NOMO-1 treated with dmso at 0.1 percent for 144 hours (cell line): ENCODE measurements at regions not wholly inside any gene's neighbourhood (a gene's known extent, or its start where the extent isn't known, plus 50 kb on each side); places are given as distances from the start of the nearest gene placed in this dataset.

Source experiments
- DNase-seq: peaks from one replicate; lab custom pipeline; 2025; ENCODE audit not compliant: unreplicated experiment; lab: John Stamatoyannopoulos, UW

DNA sequence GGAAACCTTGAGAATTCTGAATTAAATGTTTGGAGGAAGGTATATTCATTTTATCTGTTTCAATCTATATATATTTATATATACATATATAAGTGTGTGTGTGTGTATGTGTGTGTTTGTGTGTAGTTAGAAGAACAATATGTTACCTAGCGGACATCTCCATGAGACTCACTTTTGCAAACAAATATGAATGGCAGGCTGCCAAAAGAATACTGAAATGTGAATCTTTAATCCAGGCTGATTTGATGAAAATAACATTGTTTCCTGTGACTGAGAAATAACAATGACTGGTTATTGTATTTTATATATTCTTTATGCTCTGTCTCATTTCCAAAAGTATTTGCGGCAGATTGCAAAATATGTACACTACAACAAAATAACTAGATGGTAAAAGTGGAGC is 255.5 kb upstream of the TGFBR2 start:
- DNase-seq = no peak

DNA sequence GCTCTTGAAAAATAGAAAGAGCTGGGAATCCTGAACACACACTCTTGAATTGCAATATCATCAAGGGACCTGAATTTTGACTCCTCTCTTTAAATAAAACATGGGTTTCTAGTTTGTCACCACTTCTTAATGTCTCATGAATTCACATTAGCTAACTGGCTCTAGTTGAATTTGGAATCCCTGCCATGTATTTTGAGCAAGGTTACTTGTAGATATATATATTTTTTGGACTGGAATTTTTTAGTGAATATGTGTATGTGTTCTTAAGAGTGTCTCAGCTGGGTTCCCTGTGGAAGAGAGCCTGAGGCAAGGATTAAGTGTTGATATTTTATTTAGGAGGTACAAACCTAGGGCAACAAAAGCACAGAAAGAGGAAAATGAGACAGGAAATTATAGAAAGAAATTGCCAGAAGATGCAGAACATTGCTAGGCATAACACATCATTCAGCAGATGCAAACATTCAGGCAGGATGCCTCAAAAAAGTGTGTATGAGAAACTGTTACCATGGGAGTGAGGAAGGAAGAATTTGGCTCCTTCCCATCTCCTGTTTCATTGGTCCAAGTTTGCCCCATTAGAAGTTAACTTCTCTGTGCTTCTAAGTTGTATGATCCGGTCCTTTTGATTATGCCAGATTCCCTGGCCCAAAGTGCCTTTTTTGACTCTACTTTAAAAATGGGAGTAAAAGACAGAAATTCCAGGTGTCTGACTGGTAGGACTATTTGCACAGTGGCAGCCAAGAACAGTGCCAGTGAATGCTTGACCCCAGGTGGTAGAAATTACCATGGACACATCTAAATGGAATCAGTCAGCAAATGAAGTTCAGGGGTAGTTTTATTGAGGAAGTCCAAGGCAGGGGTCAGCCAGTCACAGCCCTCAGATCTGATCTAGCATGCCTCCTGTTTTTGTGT is 253.7 kb upstream of the TGFBR2 start:
- DNase-seq = no peak

DNA sequence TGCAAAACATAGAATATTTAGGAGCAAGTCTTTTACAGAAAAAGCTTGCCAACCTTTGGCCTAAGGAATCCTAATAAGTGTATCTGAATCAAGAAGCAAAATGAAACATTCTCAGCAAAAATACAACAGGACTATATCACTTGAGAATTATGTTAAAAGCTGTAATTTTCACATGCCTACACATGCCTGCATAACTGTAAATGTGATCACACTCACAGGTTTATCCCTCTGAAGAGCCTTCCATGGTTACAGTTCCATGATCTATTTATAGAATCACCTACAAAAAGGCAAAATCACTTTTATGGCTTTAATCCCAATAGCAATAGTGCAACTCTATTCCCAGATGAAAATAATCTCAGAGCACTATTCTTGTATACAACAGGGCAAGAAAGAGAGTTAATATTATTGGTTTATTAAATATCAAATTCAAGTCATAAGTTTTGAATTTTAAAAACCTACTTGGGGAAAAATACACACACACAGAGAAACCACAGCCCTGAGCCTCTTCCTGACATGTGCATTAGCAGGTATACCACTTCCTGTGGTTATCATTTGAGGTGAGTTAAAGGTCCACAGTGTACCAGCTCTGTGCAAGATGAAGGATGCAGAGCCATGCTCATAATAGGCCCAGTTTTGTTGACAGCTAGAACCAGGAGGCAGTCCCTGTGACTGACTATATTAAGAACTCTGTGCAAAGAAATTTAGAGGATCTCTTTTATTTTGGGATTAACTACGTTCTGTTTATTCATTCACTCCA is 252.5 kb upstream of the TGFBR2 start:
- no peak for DNase-seq

DNA sequence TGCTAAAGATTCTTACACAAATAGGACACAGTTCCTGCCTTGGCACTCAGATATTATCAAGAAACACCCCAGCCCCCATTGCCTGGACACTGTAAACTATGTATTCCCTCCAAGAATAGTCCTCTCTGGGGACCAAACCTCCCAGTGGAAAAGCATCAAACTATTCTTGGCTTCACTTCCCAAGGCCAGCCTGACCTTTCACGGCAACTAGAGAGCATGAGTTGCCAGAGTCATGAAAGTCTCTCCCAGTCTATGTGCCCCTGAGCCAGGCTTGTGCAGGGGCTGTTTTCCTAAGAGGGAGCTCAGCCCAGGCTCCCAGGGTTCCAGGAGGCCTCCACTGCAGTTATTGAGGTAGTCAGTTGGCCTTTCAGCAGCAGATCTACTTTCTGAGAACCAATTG is 251.9 kb upstream of the TGFBR2 start:
- DNase-seq = no peak

DNA sequence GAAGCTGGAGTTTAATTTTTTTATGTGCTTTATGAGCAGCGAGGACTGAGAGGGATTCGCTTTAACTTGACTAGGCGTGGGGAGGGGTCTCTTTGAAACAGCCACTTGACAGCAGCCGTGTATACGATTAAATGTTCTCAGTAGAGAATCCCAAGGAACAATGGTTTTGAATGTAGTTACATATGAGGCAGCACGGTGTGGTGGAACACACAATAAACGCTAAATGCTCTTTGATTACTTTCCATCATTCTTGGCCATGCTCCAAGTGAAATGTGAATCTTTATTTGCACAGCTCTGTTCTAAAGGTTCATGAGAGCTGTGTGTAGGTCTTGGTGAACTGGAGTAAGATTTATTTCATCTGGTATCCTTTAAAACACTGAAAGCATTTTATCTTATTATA is 251.4 kb upstream of the TGFBR2 start:
- DNase-seq = no peak

DNA sequence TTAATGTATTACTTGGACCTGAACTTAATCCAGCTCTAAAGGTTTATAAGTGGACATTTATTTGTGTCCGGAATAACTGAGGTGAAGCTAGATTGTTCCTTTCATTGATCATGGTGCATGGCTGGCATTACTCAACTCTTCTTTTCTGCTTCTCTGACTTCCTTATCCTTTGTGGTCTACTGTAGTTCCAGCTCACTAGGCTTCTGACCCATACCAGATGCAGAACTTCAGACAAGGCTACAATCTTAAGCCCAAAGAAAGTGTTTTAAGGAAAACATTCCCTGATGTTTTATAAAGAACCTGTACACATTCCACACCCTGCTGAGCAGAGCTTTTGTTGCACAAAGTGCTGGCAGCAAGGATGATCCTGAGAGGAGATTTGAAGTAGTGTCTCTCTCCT is 250.8 kb upstream of the TGFBR2 start:
- peak; percentile 5 for DNase-seq

DNA sequence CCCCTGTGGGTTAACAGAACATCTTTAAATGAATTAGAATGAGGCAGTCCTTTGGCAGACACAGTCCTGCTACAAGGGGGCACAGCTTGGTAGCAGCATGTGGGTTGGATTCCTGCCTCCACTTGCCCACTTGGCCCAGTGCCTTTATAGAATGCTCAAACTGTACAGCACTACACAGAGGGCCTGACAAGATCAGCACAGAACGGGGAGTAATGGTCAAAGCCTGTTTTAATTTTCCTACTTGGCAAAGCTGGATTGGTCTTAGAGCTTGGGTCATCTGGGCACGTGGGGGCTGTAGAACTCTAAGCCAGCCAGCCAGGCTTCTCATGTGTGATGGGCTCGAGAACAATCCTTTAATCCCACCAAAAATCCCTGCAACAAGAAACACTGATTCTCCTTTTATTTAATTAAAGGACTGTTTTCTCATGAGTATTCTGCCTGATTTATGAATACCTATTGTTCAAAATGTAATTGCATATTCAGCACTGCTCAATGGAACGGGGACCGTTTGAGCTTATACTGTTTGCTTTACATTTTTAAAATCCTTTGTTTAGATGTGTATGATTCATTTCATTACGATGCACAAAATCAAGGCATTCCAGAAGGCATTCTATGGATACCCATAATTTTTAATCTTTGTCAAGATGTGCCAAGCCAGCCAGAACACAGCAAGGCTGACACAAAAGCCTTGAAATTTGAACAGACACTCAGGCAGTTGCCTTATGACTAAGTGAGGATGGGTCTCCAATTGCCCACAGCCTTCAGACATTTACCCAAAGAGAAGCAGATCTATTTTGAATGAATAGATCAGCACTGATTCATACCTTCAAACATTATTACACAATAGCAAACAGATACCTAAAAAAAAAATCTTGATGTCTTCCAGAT is 249.3 kb upstream of the TGFBR2 start:
- no peak for DNase-seq

DNA sequence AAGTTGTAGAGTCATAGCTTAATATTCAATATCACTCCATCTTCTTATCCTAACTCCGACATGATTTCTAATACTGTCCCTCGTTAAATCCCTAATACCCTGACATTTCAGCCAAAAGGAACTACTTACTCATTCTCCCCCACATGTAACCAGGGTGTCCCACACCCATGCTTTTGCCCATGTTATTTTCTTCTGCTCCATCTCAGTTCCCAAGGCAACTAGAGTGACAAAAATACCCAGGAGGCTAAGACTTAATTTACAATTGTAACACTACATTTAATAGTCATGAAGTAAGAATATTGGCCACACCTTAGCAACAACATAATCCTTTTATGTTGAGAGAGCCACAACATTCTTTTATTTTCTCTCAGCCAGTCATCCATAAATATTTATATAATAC is 248.5 kb upstream of the TGFBR2 start:
- no peak for DNase-seq

DNA sequence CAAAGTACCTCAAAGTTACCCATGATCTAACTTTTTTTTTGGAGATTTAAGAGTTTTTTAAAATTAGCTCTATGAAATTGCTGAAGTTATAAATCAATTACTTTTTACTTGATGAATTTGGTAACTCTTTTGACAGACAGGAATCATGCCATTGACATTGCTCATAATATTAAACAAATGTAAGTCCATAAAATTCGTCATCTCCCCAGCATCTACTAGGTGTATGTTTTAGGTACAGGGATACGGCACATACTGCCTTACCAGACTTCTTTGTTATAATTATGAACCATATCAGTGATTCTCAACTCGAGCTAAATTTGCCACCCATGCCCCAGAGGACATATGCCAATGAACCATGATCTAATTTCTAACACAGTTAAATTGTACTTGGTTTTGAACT is 247.5 kb upstream of the TGFBR2 start:
- no peak for DNase-seq

DNA sequence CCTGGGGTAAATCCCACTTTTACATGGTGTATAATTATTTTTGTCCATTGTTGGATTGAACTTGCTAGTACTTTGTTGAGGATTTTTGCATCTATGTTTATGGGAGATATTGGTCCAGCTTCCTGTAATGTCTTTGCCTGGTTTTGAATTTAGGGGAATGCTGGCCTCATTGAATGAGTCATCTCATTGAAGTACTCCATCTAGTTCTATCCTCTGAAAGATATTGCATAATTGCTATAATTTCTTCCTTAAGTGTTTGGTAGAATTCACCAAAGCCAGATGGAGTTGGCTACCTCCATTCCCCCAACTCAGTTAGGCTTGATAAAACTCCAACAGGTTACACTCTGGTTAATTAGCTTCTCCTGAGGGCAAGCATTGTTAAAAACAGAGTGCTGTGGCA is 237.4 kb upstream of the TGFBR2 start:
- no peak for DNase-seq

DNA sequence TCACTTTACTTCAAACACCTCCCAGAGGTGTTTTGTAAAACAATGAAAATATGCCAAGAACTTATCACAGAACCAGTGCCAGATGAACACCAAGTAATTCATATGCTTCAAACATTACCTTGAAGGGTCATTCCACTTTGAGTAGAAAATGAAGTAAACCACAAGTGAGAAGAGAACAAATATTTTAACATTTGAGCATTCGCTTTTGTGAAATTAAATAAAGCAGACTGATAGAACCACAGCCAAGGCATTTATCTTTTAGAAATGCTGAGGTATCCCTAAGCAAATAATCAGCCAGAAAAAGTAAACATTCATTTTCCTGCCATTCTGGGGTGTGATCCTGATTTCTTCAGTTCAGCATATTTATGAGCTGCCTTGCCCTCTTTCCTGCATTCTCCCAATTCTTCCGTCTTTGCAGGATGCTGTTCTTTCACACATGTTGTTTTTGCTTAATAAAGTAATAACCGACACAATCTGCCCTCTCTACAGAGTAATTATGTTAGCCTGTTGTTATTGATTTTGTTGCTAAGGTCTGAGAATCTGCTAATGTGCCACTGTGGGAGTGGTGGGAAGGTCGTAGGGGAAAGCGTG is 235.6 kb upstream of the TGFBR2 start:
- no peak for DNase-seq

DNA sequence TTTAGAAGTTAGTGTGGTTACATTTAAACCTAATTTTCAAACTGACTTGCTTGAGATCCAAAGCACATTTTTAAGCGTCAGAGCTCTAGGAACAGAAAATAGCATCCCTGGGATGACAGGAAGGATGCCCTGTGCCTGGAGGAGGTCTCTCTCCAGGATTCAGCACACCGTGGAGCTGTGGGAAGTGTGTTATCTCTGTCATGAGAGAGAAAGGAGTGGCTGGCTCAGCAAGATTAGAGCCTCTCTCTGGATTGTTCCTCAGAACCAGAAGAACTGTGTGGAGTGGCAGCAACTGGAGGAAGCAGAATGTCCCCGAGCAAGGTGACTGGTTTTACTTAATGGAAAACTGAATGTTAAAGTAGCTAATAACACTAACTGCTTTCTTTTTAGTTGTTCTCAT is 233.6 kb upstream of the TGFBR2 start:
- no peak for DNase-seq

DNA sequence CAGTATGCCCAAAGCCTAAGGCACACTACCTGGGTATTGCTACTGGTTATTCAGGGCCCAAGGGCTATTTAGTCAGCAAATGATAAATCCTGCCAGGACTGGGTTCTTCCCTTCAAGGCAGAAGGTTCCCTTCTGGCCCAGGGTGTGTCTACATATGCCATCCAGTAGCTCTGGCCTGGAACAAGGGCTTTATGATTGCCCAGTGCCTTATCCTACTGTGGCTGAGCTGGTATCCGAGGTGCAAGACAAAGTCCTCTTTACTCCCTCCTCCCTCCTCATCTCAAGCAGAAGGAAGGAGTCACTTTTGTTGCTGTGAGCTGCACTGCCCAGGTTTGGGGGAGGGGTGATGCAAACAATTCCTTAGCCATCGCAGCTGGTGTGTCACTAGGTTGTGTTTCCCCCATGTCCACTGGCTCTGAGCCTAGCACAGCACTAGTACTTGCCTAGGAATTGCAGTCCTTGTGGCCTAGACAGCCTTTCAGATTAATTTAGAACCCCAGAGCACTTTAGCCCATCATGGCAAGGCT is 221.8 kb upstream of the TGFBR2 start:
- no peak for DNase-seq

DNA sequence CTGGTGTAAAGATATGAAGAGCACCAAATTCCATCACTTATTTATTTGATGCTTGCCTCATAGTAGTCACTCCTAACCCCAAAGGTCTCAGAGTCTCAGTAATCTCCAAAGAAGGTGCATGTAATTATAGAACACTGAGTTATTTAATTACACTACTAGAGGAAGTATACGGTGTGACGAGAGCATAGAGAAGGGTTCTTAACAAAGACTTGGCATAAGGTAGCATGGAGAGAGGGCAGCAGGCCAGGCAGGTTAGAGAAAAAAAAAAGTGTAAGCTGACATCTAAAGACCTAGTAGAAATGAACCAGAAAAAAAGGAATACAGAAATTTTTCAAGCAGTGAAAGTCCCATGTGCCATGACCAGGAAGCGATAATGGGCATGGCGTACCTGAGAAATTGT is 213.3 kb upstream of the TGFBR2 start:
- no peak for DNase-seq

DNA sequence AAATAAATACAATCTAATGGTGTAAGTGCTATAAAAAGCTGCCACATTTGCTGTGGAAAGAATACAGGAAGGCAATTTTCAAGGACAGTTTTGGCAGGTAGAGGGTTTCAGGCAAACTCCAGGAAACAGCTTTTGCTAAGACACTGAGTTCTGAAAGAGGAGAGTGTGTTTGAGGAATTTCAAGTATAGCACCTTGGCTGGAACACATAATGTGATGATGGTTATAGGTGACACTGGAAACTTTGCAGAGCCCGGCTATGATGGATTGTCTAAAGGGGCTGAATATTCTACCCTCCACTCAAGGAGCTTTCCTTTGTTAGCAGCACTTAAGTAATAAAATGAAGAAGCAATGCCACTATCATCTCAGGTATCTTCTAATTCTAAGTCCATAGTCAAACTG is 209.4 kb upstream of the TGFBR2 start:
- DNase-seq = no peak

DNA sequence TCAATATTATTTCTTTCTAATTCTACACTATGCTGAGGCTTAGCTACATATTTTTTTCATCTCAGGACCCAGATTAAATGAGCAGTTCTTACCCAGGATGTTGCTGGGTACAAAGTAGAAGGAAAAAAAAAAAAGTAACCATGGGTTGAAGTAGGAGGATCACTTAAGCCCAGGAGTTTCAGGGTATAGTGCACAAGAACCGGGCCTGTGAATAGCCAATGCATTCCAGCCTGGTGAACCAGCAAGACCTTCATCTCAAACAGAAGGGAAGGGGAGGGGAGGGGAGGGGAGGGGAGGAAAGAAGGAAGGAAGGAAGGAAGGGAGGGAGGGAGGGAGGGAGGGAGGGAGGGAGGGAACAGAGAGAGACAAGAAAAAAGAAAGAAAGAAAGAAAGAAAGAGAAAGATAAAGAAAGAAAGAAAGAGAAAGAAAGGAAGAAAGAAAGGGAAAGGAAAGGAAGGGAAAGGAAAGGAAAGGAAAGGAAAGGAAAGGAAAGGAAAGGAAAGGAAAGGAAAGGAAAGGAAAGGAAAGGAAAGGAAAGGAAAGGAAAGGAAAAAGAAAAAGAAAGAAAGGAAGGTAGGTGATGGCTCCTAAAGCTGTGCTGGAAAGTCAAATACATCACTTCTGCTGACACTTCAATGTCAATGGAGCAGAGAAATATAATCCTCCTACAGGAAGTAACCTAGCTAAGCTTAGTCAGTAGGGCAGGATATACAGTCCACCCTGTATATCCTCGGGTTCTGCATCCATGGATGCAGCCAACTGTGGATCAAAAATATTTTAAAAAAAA is 206.8 kb upstream of the TGFBR2 start:
- DNase-seq = no peak

DNA sequence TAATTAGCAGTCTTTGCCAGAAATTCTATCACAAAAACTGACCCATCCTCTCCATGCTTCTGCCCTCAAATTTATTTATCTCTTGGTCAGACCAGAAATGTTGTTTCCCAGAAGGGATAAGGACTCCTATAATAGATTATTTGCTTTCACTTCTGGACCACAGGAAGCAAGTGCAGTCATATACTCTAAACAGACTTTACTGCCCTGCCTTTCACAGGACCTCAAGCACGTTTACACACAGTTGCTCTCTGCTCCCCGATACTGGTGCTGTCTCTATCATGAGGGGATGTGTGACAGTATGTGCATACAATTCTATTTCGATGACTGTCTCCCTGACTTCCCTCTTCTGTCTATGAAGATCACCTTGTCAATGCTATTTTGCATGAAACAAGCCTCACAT is 205.5 kb upstream of the TGFBR2 start:
- DNase-seq = no peak

DNA sequence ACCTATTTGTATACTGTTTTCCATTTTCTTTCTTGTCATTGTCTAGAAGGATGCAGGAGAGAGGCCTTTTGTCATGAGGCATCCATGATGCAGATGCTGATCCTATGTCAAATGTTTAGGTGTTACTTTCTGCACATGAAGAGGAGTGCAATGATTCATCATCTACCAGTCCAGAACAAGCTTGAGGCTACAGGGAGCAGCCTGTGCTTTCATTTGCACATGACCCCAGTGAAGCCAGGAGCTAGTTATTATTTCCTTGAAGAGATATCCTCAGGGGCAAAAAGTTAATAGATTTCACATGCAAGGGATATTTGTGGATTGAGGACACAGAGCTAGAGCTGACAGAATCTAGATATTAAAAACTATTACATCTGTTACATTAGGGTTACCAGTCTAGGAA is 204.4 kb upstream of the TGFBR2 start:
- no peak for DNase-seq

DNA sequence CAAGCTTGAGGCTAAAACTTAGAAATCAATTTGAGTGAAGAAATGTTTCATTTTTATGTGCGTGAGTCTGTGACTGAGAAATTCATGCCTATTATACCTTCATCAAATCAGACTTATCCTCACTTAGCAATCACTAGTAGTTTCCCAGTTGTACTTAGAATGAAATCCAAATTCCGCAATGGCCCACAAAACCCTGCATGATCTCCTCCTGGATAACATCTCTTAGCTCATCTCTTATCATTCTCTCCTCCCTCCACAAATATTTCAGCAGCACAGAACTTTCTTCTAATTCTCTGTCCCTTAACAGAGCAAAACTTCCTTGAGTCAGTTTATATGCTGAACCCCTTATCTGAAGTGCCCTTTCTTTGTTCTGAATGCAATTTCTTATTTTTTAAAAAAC is 198.8 kb upstream of the TGFBR2 start:
- DNase-seq = no peak

DNA sequence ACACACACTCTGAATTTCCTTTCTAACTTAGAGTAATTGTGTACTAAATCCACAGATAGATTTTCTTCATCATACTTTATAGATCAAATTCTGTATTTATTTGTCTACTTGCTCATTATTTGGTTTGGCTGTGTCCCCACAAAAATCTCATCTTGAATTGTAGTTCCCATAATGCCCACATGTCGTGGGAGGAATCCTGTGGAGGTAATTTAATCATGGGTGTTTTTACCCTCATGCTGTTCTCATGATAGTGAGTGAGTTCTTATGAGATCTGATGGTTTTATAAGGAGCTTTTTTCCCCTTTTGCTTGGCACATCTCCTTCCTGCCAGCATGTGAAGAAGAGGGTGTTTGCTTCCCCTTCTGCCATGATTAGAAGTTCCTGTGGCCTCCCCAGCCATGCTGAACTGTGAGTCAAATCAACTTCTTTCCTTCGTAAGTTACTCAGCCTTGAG is 198.3 kb upstream of the TGFBR2 start:
- no peak for DNase-seq
